K562 (cell line): ENCODE measurements at regions not wholly inside any gene's neighbourhood (a gene's known extent, or its start where the extent isn't known, plus 50 kb on each side); places are given as distances from the start of the nearest gene placed in this dataset.

ENCODE experiments used
- ATAC-seq: fragments of 200-7000 bp; cut with Tn5 transposase; 3 replicates; pipeline ENCODE4 v1.9.1; 2020; ENCODE audit warnings: moderate library complexity
- BruUV-seq: library from RNA; stranded (reverse); fragments of 400-500 nt; replicated peaks from 2 replicates; lab custom pipeline; 2021; lab: Mats Ljungman, UMichigan
- CTCF ChIA-PET: fragments of 300-600 bp; formaldehyde crosslinking; extraction: SDS; loops from one replicate; lab custom pipeline; 2021; ENCODE audit warnings: low intra/inter-chr PET ratio; lab: Yijun Ruan, JAX
- POLR2A ChIA-PET: fragments of 300-600, 350-650 bp; sonication (Branson Sonifier 250); formaldehyde crosslinking; extraction: SDS; loops from one replicate; lab custom pipeline; 2021; ENCODE audit warnings: antibody characterized with exemption, inconsistent platforms; lab: Yijun Ruan, JAX
- DNase-seq, 4 experiments: peaks; one replicate each; pipeline versions ENCODE4 v3.0.0 to v3.0.0-alpha.2; 2011 to 2018; ENCODE audit warnings: low spot score in 3 of 4, mixed read lengths in 3 of 4; ENCODE audit errors: extremely low read depth in 1 of 4
- FAIRE-seq: peaks from 2 replicates; lab custom pipeline; 2011; peaks lifted over from hg19 to GRCh38; lab: Jason Lieb, UNC
- H2AFZ ChIP-seq: 2 replicates; pipeline ENCODE4 v1.6.0; 2011; ENCODE audit warnings: low read depth, low read length, control low read depth, inconsistent platforms
- H3K27ac ChIP-seq: fragments of 200-600 bp; 3 replicates; pipeline ENCODE4 v1.8.0; 2011; ENCODE audit warnings: low read depth, mild to moderate bottlenecking, control low read depth, inconsistent platforms, low read length, moderate library complexity, mixed read lengths; ENCODE audit errors: extremely low read depth
- H3K27me3 ChIP-seq, 2 experiments: fragments of 300-600 bp in 1 of 2; 2 replicates in 1 of 2; 3 replicates in 1 of 2; pipeline versions ENCODE4 v1.6.0 to v1.8.0; 2011; ENCODE audit warnings: inconsistent platforms in 2 of 2, low read length in 2 of 2, mild to moderate bottlenecking in 1 of 2, mixed read lengths in 1 of 2, moderate library complexity in 1 of 2; ENCODE audit not compliant: control insufficient read depth in 2 of 2, insufficient read depth in 2 of 2
- H3K36me3 ChIP-seq: fragments of 300-600 bp; 3 replicates; pipeline ENCODE4 v1.8.0; 2011; ENCODE audit warnings: mild to moderate bottlenecking, low read length, inconsistent platforms; ENCODE audit not compliant: control insufficient read depth, insufficient read depth
- H3K4me1 ChIP-seq, 2 experiments: fragments of 200-600 bp in 1 of 2; replicated peaks in 1 of 2; 2 replicates in 1 of 2; 3 replicates in 1 of 2; pipeline versions ENCODE4 v1.5.1 to v1.8.0; 2011; ENCODE audit warnings: inconsistent platforms in 2 of 2, low read length in 2 of 2, mild to moderate bottlenecking in 1 of 2, mixed read lengths in 1 of 2, moderate library complexity in 1 of 2; ENCODE audit not compliant: control insufficient read depth in 2 of 2, insufficient read depth in 2 of 2
- H3K4me2 ChIP-seq: 2 replicates; pipeline ENCODE4 v1.6.1; 2011; ENCODE audit warnings: low read length, control low read depth, inconsistent platforms, mixed read lengths; ENCODE audit not compliant: insufficient read depth
- H3K4me3 ChIP-seq: fragments of 200-600 bp; sonication (generic), shearing (Covaris generic); 2 replicates; pipeline ENCODE4 v1.5.1; 2016; ENCODE audit warnings: control low read depth, inconsistent platforms
- H3K79me2 ChIP-seq: fragments of 200-600 bp; 3 replicates; pipeline ENCODE4 v1.8.0; 2011; ENCODE audit warnings: low read length, inconsistent platforms; ENCODE audit not compliant: control insufficient read depth, insufficient read depth
- H3K9ac ChIP-seq, 2 experiments: 2 replicates each; pipeline versions ENCODE4 v1.6.0 to v1.6.1; 2011; ENCODE audit warnings: low read depth in 2 of 2, low read length in 2 of 2, control low read depth in 1 of 2, inconsistent platforms in 1 of 2, mild to moderate bottlenecking in 1 of 2, mixed read lengths in 1 of 2; ENCODE audit not compliant: insufficient read depth in 1 of 2
- H3K9me1 ChIP-seq: one replicate; pipeline ENCODE4 v1.6.0; 2011; ENCODE audit warnings: inconsistent platforms, mild to moderate bottlenecking, low read length, moderate library complexity; ENCODE audit not compliant: control insufficient read depth, insufficient read depth
- H3K9me3 ChIP-seq: replicated peaks from 2 replicates; pipeline ENCODE4 v1.5.1; 2011; ENCODE audit warnings: low read depth, low read length, inconsistent platforms; ENCODE audit not compliant: control insufficient read depth, insufficient read depth
- H4K20me1 ChIP-seq: replicated peaks from 2 replicates; pipeline ENCODE4 v1.6.1; 2011; ENCODE audit warnings: low read length, inconsistent platforms, mixed read lengths; ENCODE audit not compliant: control insufficient read depth, insufficient read depth
- BRD9 ChIP-seq: fragments of 450-650 bp; IDR thresholded peaks from 2 replicates; pipeline ENCODE4 v1.6.1; 2018; ENCODE audit warnings: low read depth; ENCODE audit not compliant: partially characterized antibody
- CAMTA2 ChIP-seq: fragments of 250-450 bp; sonication (Bioruptor Pico); conservative IDR thresholded peaks from 2 replicates; pipeline ENCODE4 v1.5.1; 2022
- GABPB2 ChIP-seq: fragments of 250-450 bp; sonication (Bioruptor Pico); conservative IDR thresholded peaks from 2 replicates; pipeline ENCODE4 v1.5.1; 2021; ENCODE audit warnings: mild to moderate bottlenecking
- HDAC1 ChIP-seq, 2 experiments: fragments of 450-650 bp; IDR thresholded peaks; 2 replicates each; pipeline ENCODE4 v1.6.1; 2016 to 2017; ENCODE audit warnings: inconsistent platforms in 1 of 2, mild to moderate bottlenecking in 1 of 2, moderate library complexity in 1 of 2
- MTA1 ChIP-seq: fragments of 450-650 bp; IDR thresholded peaks from 2 replicates; pipeline ENCODE4 v1.6.1; 2017; ENCODE audit warnings: borderline replicate concordance
- NCOR1 ChIP-seq: fragments of 450-650 bp; IDR thresholded peaks from 2 replicates; pipeline ENCODE4 v1.6.1; 2016; ENCODE audit warnings: mild to moderate bottlenecking, moderate library complexity
- NKRF ChIP-seq: fragments of 450-650 bp; IDR thresholded peaks from 2 replicates; pipeline ENCODE4 v1.6.1; 2016; ENCODE audit warnings: borderline replicate concordance
- RAD21 ChIP-seq, 2 experiments: fragments of 250-450 bp in 1 of 2; fragments of 450-650 bp in 1 of 2; sonication (Bioruptor Pico) in 1 of 2; formaldehyde crosslinking in 1 of 2; IDR thresholded peaks in 1 of 2; conservative IDR thresholded peaks in 1 of 2; 2 replicates each; pipeline versions ENCODE4 v1.4.0 to v1.8.0; 2020 to 2022; ENCODE audit warnings: mild to moderate bottlenecking in 2 of 2, moderate library complexity in 1 of 2
- RAD51 ChIP-seq: fragments of 450-650 bp; IDR thresholded peaks from 2 replicates; pipeline ENCODE4 v1.7.1; 2016; ENCODE audit warnings: low read depth, mild to moderate bottlenecking, borderline replicate concordance
- SOX6 ChIP-seq: fragments of 450-650 bp; IDR thresholded peaks from 2 replicates; pipeline ENCODE4 v1.6.1; 2014; ENCODE audit warnings: mild to moderate bottlenecking
- TCF7 ChIP-seq: sonication (generic); IDR thresholded peaks from 2 replicates; pipeline ENCODE4 v1.6.1; 2016; ENCODE audit warnings: antibody characterized with exemption, borderline replicate concordance
- TCFL5 ChIP-seq: fragments of 250-450 bp; sonication (Bioruptor Pico); conservative IDR thresholded peaks from 2 replicates; pipeline ENCODE4 v1.6.1; 2021; ENCODE audit warnings: mild to moderate bottlenecking, moderate library complexity, matching md5 sums
- ZNF586 ChIP-seq: fragments of 450-650 bp; formaldehyde crosslinking; conservative IDR thresholded peaks from 2 replicates; pipeline ENCODE4 v1.4.0; 2020; ENCODE audit warnings: mild to moderate bottlenecking, moderate library complexity
- ZNF696 ChIP-seq: fragments of 250-450 bp; sonication (Bioruptor Pico); conservative IDR thresholded peaks from 2 replicates; pipeline ENCODE4 v1.4.0; 2020; ENCODE audit warnings: mild to moderate bottlenecking, moderate library complexity
- WGBS: fragments of 100-300 bp; shearing (Covaris generic); methylation state at CpG from one replicate; pipeline ENCODE4 v1.1.6; 2016; ENCODE audit warnings: low coverage, mixed read lengths; ENCODE audit not compliant: insufficient coverage; ENCODE audit errors: missing lambda C conversion rate; 5-methylcytosine and 5-hydroxymethylcytosine counted together
- in situ Hi-C: fragments of 300-500 bp; cut with MboI; formaldehyde crosslinking; loops from 4 replicates; pipeline ENCODE4 v1.15.0; 2018; ENCODE audit warnings: inconsistent platforms, mixed read lengths
- intact Hi-C: fragments of 100-400 bp; cut with micrococcal nuclease; formaldehyde crosslinking; loops from 2 replicates; pipeline ENCODE4 v1.14.2; 2022
- TF ChIP-seq, protein P1 (sequence below), 3 experiments: IDR thresholded peaks in 2 of 3; conservative IDR thresholded peaks in 1 of 3; 2 replicates each; pipeline ENCODE4 v1.5.1; 2011 to 2012; ENCODE audit warnings: low read length in 3 of 3, mild to moderate bottlenecking in 3 of 3, control low read depth in 2 of 3, improper control_type of control experiment in 1 of 3, inconsistent platforms in 1 of 3, low read depth in 1 of 3, mixed read lengths in 1 of 3, moderate library complexity in 1 of 3; ENCODE audit not compliant: insufficient read depth in 2 of 3
- TF ChIP-seq, protein P2 (sequence below): sonication (generic); IDR thresholded peaks from 2 replicates; pipeline ENCODE4 v1.6.1; 2016

DNA sequence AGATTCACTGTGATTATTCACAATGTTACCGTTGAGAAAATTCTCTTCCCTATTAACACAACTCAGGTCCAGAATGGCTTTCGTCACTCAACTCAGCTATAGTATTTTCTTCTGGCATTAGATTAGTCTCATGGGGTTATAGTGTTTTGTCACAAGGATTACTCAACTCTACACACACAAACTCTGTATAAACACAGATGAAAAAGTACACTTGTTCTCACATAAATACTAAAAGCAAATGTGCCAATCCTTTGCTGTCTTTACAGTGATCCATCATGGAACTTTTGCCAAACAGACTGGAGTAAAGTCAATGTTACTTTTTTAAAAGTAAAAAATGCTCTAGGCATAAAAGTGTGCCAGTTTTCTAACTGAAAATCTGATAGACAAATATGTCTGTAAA is 267.6 kb downstream of the RBM43 start:
- in situ Hi-C loops: no loop called here
- Histone ChIP-seq H3K9ac (no peak overlapping the region), H4K20me1 (no peaks in the 10 kb centered on the region), H2AFZ (no peak overlapping the region), H3K27me3 (no peaks in the 10 kb centered on the region), H3K36me3 (no peaks in the 10 kb centered on the region), H3K9me1 (no peaks in the 10 kb centered on the region), H3K27ac (no peak overlapping the region), H3K4me1 (no peaks in the 10 kb centered on the region), H3K9me3 (no peaks in the 10 kb centered on the region), H3K4me3 (no peak overlapping the region), H3K79me2 (no peaks in the 10 kb centered on the region), H3K4me2 (no peak overlapping the region)
- BruUV-seq: no TSS peak
- 0% methylated on average over 2 of the region's 2 CpGs for WGBS
- no peak for FAIRE-seq
- ChIA-PET POLR2A (no interaction called here), CTCF (no interaction called here)
- intact Hi-C loops: no loop called here
- TF ChIP-seq GABPB2 (no peak), RAD51 (no peak), HDAC1 (IDR thresholded peaks at IDR 0.05) (no peak), NCOR1 (no peak), BRD9 (no peak), NKRF (no peak), ZNF586 (no peak), CAMTA2 (CRISPR knock-in tag) (no peak), RAD21 (CRISPR knock-in tag; conservative IDR thresholded peaks at IDR 0.05 in 1 of 2, IDR thresholded peaks at IDR 0.05 in 1 of 2) (no peak), SOX6 (no peak), TCF7 (no peak), TCFL5 (CRISPR knock-in tag) (no peak), ZNF696 (CRISPR knock-in tag) (no peak), MTA1 (no peak)
- TF ChIP-seq, protein P1, sequence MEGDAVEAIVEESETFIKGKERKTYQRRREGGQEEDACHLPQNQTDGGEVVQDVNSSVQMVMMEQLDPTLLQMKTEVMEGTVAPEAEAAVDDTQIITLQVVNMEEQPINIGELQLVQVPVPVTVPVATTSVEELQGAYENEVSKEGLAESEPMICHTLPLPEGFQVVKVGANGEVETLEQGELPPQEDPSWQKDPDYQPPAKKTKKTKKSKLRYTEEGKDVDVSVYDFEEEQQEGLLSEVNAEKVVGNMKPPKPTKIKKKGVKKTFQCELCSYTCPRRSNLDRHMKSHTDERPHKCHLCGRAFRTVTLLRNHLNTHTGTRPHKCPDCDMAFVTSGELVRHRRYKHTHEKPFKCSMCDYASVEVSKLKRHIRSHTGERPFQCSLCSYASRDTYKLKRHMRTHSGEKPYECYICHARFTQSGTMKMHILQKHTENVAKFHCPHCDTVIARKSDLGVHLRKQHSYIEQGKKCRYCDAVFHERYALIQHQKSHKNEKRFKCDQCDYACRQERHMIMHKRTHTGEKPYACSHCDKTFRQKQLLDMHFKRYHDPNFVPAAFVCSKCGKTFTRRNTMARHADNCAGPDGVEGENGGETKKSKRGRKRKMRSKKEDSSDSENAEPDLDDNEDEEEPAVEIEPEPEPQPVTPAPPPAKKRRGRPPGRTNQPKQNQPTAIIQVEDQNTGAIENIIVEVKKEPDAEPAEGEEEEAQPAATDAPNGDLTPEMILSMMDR (IDR thresholded peaks at IDR 0.05 in 2 of 3, conservative IDR thresholded peaks at IDR 0.05 in 1 of 3; ENCODE audit: insufficient read depth in 2 of 3, low read depth in 1 of 3, low read length in 3 of 3): no peak
- TF ChIP-seq, protein P2, sequence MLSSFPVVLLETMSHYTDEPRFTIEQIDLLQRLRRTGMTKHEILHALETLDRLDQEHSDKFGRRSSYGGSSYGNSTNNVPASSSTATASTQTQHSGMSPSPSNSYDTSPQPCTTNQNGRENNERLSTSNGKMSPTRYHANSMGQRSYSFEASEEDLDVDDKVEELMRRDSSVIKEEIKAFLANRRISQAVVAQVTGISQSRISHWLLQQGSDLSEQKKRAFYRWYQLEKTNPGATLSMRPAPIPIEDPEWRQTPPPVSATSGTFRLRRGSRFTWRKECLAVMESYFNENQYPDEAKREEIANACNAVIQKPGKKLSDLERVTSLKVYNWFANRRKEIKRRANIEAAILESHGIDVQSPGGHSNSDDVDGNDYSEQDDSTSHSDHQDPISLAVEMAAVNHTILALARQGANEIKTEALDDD: no peak
- no peak for DNase-seq
- ATAC-seq: no peak
